ENCODE measurements at regions not wholly inside any gene's neighbourhood (a gene's known extent, or its start where the extent isn't known, plus 50 kb on each side); places are given as distances from the start of the nearest gene placed in this dataset.

DNA sequence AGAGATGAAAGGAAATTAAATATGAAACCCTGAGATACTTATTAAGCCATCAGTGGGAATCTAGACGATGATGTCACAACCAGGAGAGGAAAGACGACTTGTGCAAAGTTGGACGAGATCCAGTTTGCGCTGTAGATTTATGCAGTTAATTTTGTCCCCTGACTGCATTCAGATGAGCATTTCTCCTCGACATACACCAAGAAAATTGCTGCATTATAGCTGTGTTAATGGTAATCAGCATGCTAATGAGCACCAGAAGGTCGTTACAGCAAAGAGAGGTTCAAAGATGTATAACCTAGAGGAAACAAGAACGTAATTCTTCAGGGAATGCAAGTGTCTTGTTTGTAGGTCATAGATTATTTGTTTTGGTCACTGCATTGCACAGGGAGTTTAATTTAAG is 371.7 kb downstream of the RBM26 start:
- TF ChIP-seq CTCF (IDR thresholded peaks at IDR 0.05; ENCODE audit: poor library complexity, severe bottlenecking) (no peak), EZH2 (IDR thresholded peaks at IDR 0.05; ENCODE audit: borderline replicate concordance, insufficient read depth, low read length, poor library complexity, severe bottlenecking) (no peak), RAD21 (conservative IDR thresholded peaks at IDR 0.05) (no peak), MXI1 (conservative IDR thresholded peaks at IDR 0.05; ENCODE audit: poor library complexity, severe bottlenecking) (no peak)
